Vagina (tissue), 2 donors: ENCODE measurements at regions not wholly inside any gene's neighbourhood (a gene's known extent, or its start where the extent isn't known, plus 50 kb on each side); places are given as distances from the start of the nearest gene placed in this dataset.

Source experiments
- POLR2A ChIP-seq, 2 donors: fragments of 450-650 bp; IDR thresholded peaks; one replicate each; pipeline ENCODE4 v1.6.1; 2017; ENCODE audit warnings: antibody characterized with exemption in 2 of 2, mild to moderate bottlenecking in 2 of 2, moderate library complexity in 2 of 2
- POLR2AphosphoS5 ChIP-seq, 2 donors: sonication (generic); formaldehyde crosslinking; IDR thresholded peaks; one replicate each; pipeline ENCODE4 v1.9.0; 2017; ENCODE audit warnings: antibody characterized with exemption in 2 of 2, mild to moderate bottlenecking in 2 of 2, low read depth in 1 of 2; ENCODE audit not compliant: insufficient read depth in 1 of 2
- TF ChIP-seq, protein P1 (sequence below), 3 experiments: fragments of 450-650 bp in 2 of 3; fragments of 200-600 bp in 1 of 3; sonication (generic) in 1 of 3; IDR thresholded peaks; one replicate each; pipeline ENCODE4 v1.5.1; 2017 to 2019; ENCODE audit warnings: antibody characterized with exemption in 3 of 3, mild to moderate bottlenecking in 2 of 3, moderate library complexity in 2 of 3

DNA sequence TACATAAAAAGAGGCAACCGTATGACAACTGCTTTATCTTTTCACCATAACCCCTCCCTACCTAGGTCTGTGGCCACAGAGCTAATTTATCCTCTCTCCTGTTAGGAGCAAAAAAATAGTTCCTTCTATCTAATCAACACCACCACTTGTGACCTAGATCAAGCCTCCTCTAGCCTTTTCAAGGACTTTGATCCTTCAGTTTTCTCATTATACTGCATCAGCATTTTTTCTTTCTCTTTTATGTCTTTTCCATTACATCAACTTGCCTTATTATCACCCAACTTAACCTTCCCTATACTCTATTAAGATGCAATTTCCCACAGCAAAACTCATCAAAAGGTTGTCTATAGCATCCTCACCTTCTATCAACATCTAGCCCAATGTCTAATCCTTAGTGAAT is 211.0 kb downstream of the ANKRD50 start:
- TF ChIP-seq, protein P1, sequence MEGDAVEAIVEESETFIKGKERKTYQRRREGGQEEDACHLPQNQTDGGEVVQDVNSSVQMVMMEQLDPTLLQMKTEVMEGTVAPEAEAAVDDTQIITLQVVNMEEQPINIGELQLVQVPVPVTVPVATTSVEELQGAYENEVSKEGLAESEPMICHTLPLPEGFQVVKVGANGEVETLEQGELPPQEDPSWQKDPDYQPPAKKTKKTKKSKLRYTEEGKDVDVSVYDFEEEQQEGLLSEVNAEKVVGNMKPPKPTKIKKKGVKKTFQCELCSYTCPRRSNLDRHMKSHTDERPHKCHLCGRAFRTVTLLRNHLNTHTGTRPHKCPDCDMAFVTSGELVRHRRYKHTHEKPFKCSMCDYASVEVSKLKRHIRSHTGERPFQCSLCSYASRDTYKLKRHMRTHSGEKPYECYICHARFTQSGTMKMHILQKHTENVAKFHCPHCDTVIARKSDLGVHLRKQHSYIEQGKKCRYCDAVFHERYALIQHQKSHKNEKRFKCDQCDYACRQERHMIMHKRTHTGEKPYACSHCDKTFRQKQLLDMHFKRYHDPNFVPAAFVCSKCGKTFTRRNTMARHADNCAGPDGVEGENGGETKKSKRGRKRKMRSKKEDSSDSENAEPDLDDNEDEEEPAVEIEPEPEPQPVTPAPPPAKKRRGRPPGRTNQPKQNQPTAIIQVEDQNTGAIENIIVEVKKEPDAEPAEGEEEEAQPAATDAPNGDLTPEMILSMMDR (IDR thresholded peaks at IDR 0.05): no peak
- no peak for TF ChIP-seq POLR2A (IDR thresholded peaks at IDR 0.05)
- no peak for TF ChIP-seq POLR2AphosphoS5 (IDR thresholded peaks at IDR 0.05; ENCODE audit: insufficient read depth in 1 of 2, low read depth in 1 of 2)
